Mucosa of descending colon (tissue), 3 donors: ENCODE measurements at regions not wholly inside any gene's neighbourhood (a gene's known extent, or its start where the extent isn't known, plus 50 kb on each side); places are given as distances from the start of the nearest gene placed in this dataset.

Experiments
- ATAC-seq: fragments of 200-7000 bp; cut with Tn5 transposase; one replicate; pipeline ENCODE4 v1.9.1; 2020; ENCODE audit warnings: mild to moderate bottlenecking, moderate library complexity
- DNase-seq, 3 donors: peaks; one replicate each; pipeline ENCODE4 v3.0.0-alpha.2; 2020
- H3K36me3 ChIP-seq: fragments of 200-600 bp; one replicate; pipeline ENCODE4 v1.8.0; 2021; ENCODE audit warnings: low read depth, mild to moderate bottlenecking
- H3K4me1 ChIP-seq: fragments of 200-600 bp; one replicate; pipeline ENCODE4 v1.8.0; 2021; ENCODE audit warnings: low read depth, mild to moderate bottlenecking
- H3K4me3 ChIP-seq: fragments of 200-600 bp; one replicate; pipeline ENCODE4 v1.8.0; 2021; ENCODE audit warnings: mild to moderate bottlenecking
- H3K9me3 ChIP-seq: fragments of 200-600 bp; one replicate; pipeline ENCODE4 v1.8.0; 2021; ENCODE audit warnings: mild to moderate bottlenecking
- CTCF ChIP-seq: fragments of 200-600 bp; IDR thresholded peaks from one replicate; pipeline ENCODE4 v1.8.0; 2022; ENCODE audit warnings: antibody characterized with exemption, mild to moderate bottlenecking
- intact Hi-C, 2 donors: fragments of 100-400 bp; cut with DNase I in 1 of 2; cut with micrococcal nuclease in 1 of 2; formaldehyde crosslinking; loops; one replicate each; pipeline versions ENCODE4 v1.11.0 to v1.11.1; 2022; cut with DNase I, micrococcal nuclease
- donor health status: DM: no; HTN: no; CAD: no; lungs with moderate emphysema.
- donor health status: DM: no; HTN: no; CAD: no.
- donor health status: DM: no; HTN: yes; CAD: no.

DNA sequence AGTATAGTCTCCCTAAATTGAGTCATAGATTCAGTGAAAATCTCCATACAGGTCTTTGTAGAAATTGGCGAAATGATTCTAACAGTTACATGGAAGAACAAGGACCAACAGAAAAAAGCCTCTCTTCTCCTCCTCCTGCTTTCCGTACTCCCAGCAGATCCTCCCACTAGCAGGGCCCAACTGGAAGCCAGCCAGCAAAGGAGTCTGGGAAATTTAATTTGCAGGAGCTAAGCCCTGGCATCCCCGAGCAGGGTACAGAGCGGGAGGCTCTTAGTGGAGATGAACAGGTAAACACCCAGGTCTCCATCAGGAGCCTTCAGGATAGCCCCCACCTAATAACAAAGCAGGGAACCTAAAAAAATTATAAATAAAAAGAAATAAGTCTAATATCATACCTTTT is 1473.8 kb downstream of the TBC1D22A start:
- TF ChIP-seq CTCF: no peak
- Histone ChIP-seq H3K4me3 (no peak overlapping the region), H3K4me1 (no peaks in the 10 kb centered on the region), H3K36me3 (no peaks in the 10 kb centered on the region), H3K9me3 (peaks cover 10% of the 10 kb centered on the region)
- intact Hi-C loops: no loop called here
- ATAC-seq: no peak
- DNase-seq: no peak

GRCh38 chr22:48235744-48236143 is 1473.3 kb downstream of the TBC1D22A start:
- DNase-seq (no peak), ATAC-seq (no peak)
- Histone ChIP-seq H3K4me1 (no peaks in the 10 kb centered on the region), H3K4me3 (no peak overlapping the region), H3K9me3 (peaks cover 10% of the 10 kb centered on the region), H3K36me3 (no peaks in the 10 kb centered on the region)
- TF ChIP-seq CTCF: no peak
- intact Hi-C loops: no loop called here

- ATAC-seq (no peak), DNase-seq (no peak)
- H3K36me3 ChIP-seq: no peaks in the 10 kb centered on the region
- H3K4me3 ChIP-seq: no peak overlapping the region
- peaks cover 10% of the 10 kb centered on the region for H3K9me3 ChIP-seq
- H3K4me1 ChIP-seq: no peaks in the 10 kb centered on the region
- TF ChIP-seq CTCF: no peak
- intact Hi-C loops: no loop called here
These were observed 1471.6 kb downstream of the TBC1D22A start for GRCh38 chr22:48234011-48234410.

DNA sequence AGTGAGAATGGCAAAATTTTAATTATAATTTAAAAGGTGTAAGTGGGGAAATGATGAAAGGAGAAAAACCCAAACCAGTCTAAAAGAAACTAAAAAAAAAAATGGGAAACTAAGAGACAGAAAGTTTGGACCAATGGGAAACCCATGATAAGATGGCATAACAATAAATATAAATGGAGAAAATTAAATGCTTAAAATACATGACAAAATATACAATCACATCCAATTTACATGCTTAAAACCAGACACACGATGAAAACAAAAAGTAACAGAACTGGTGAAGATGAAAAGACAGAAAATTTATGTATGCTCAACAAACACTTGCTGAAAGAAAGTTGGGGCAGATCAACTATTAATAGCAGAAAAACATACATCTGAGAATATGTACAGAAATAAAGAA is 1471.1 kb downstream of the TBC1D22A start:
- ATAC-seq (no peak), DNase-seq (no peak)
- no peaks in the 10 kb centered on the region for H3K36me3 ChIP-seq
- intact Hi-C loops: no loop called here
- H3K4me3 ChIP-seq: no peak overlapping the region
- no peak for TF ChIP-seq CTCF
- peaks cover 10% of the 10 kb centered on the region for H3K9me3 ChIP-seq
- no peaks in the 10 kb centered on the region for H3K4me1 ChIP-seq

GRCh38 chr22:48228468-48228867 is 1466.0 kb downstream of the TBC1D22A start:
- intact Hi-C loops: no loop called here
- no peak for ATAC-seq
- no peak for TF ChIP-seq CTCF
- Histone ChIP-seq H3K36me3 (no peaks in the 10 kb centered on the region), H3K4me1 (no peaks in the 10 kb centered on the region), H3K4me3 (no peak overlapping the region), H3K9me3 (peaks cover 4% of the 10 kb centered on the region)
- DNase-seq: no peak

GRCh38 chr22:48227341-48228018 is 1465.0 kb downstream of the TBC1D22A start:
- DNase-seq (no peak), ATAC-seq (no peak)
- Histone ChIP-seq H3K9me3 (no peaks in the 10 kb centered on the region), H3K4me3 (no peak overlapping the region), H3K36me3 (no peaks in the 10 kb centered on the region), H3K4me1 (no peaks in the 10 kb centered on the region)
- intact Hi-C loops: no loop called here
- no peak for TF ChIP-seq CTCF
